Left lung (tissue), 4 donors: ENCODE measurements at regions not wholly inside any gene's neighbourhood (a gene's known extent, or its start where the extent isn't known, plus 50 kb on each side); places are given as distances from the start of the nearest gene placed in this dataset.
"Not testable (repeated sequence)": the region's sequence is repeated elsewhere in the genome, so short reads cannot be mapped to it uniquely, and the experiment has no call there.

Source experiments
- ATAC-seq: fragments of 200-7000 bp; cut with Tn5 transposase; one replicate; pipeline ENCODE4 v1.9.1; 2020; ENCODE audit warnings: moderate library complexity
- DNase-seq, 4 donors: peaks; one replicate each; pipeline ENCODE4 v3.0.0-alpha.2; 2013 to 2020
- H3K27ac ChIP-seq, 2 donors: fragments of 200-600 bp; sonication (generic) in 1 of 2; one replicate each; pipeline versions ENCODE4 v1.5.0 to v1.8.0; 2020 to 2021
- H3K27me3 ChIP-seq, 2 donors: fragments of 200-600 bp; sonication (generic) in 1 of 2; one replicate each; pipeline versions ENCODE4 v1.5.0 to v1.8.0; 2020 to 2021
- H3K36me3 ChIP-seq, 2 donors: fragments of 200-600 bp; sonication (generic) in 1 of 2; one replicate each; pipeline versions ENCODE4 v1.5.0 to v1.8.0; 2020 to 2021
- H3K4me1 ChIP-seq, 2 donors: fragments of 200-600 bp; one replicate each; pipeline ENCODE4 v1.8.0; 2021
- H3K4me3 ChIP-seq, 2 donors: fragments of 200-600 bp; sonication (generic) in 1 of 2; one replicate each; pipeline versions ENCODE4 v1.5.0 to v1.8.0; 2020 to 2021; ENCODE audit warnings: mild to moderate bottlenecking in 1 of 2
- H3K9me3 ChIP-seq, 2 donors: fragments of 200-600 bp; sonication (generic) in 1 of 2; one replicate each; pipeline versions ENCODE4 v1.5.0 to v1.8.0; 2020 to 2021
- CTCF ChIP-seq, 2 donors: fragments of 200-600 bp; sonication (generic) in 1 of 2; IDR thresholded peaks; one replicate each; pipeline versions ENCODE4 v1.5.0 to v1.8.0; 2021; ENCODE audit warnings: antibody characterized with exemption in 2 of 2
- intact Hi-C, 2 donors: fragments of 100-400 bp; cut with DNase I; formaldehyde crosslinking; loops; one replicate each; pipeline versions ENCODE4 v1.11.2 to v1.14.2; 2022
- donor health status: DM: no; HTN: yes; CAD: no.
- donor health status: DM: no; HTN: no; CAD: no.

GRCh38 chr19:30842926-30843325 lies 470.7 kb downstream of the ZNF536 start:
- H3K36me3 ChIP-seq: no peaks in the 10 kb centered on the region
- no peaks in the 10 kb centered on the region for H3K4me1 ChIP-seq
- no peak for TF ChIP-seq CTCF (IDR thresholded peaks at IDR 0.05)
- no peak for ATAC-seq
- no peaks in the 10 kb centered on the region for H3K9me3 ChIP-seq
- no peak for DNase-seq
- H3K4me3 ChIP-seq: no peak overlapping the region
- intact Hi-C loops: no loop called here
- H3K27me3 ChIP-seq: no peaks in the 10 kb centered on the region
- H3K27ac ChIP-seq: no peak overlapping the region

GRCh38 chr19:30841934-30842333 lies 469.8 kb downstream of the ZNF536 start:
- ATAC-seq (no peak), DNase-seq (no peak)
- Histone ChIP-seq H3K36me3 (no peaks in the 10 kb centered on the region), H3K9me3 (no peaks in the 10 kb centered on the region), H3K4me3 (no peak overlapping the region), H3K27me3 (no peaks in the 10 kb centered on the region), H3K4me1 (no peaks in the 10 kb centered on the region), H3K27ac (no peak overlapping the region)
- intact Hi-C loops: no loop called here
- TF ChIP-seq CTCF (IDR thresholded peaks at IDR 0.05): no peak

- no peak for TF ChIP-seq CTCF (IDR thresholded peaks at IDR 0.05)
- Histone ChIP-seq H3K9me3 (peaks cover 0 to 10% of the 10 kb centered on the region in 2 donors), H3K4me3 (no peak overlapping the region), H3K36me3 (no peaks in the 10 kb centered on the region), H3K27ac (no peak overlapping the region), H3K27me3 (no peaks in the 10 kb centered on the region), H3K4me1 (no peaks in the 10 kb centered on the region)
- ATAC-seq: no peak
- intact Hi-C loops: no loop called here
- no peak for DNase-seq
These were observed 458.7 kb downstream of the ZNF536 start for GRCh38 chr19:30830875-30831274.

- intact Hi-C loops, H3K4me3 ChIP-seq, H3K4me1 ChIP-seq, DNase-seq, H3K27me3 ChIP-seq, H3K36me3 ChIP-seq, ATAC-seq, H3K27ac ChIP-seq: not testable (repeated sequence)
- peaks cover 0 to 10% of the 10 kb centered on the region in 2 donors for H3K9me3 ChIP-seq
These were observed 453.3 kb downstream of the ZNF536 start for GRCh38 chr19:30825505-30825904.

- intact Hi-C loops: no loop called here
- TF ChIP-seq CTCF (IDR thresholded peaks at IDR 0.05): no peak
- no peak overlapping the region for H3K27ac ChIP-seq
- no peak overlapping the region for H3K4me3 ChIP-seq
- H3K27me3 ChIP-seq: peaks cover 0 to 4% of the 10 kb centered on the region in 2 donors
- ATAC-seq (no peak), DNase-seq (no peak)
- H3K4me1 ChIP-seq: no peaks in the 10 kb centered on the region
- H3K9me3 ChIP-seq: peaks cover 0 to 10% of the 10 kb centered on the region in 2 donors
- H3K36me3 ChIP-seq: no peaks in the 10 kb centered on the region
These were observed 452.6 kb downstream of the ZNF536 start for GRCh38 chr19:30824809-30825208.

- no peak for ATAC-seq
- Histone ChIP-seq H3K4me3 (no peak overlapping the region), H3K27ac (no peak overlapping the region), H3K9me3 (no peaks in the 10 kb centered on the region), H3K27me3 (peaks cover 0 to 18% of the 10 kb centered on the region in 2 donors), H3K36me3 (no peaks in the 10 kb centered on the region), H3K4me1 (no peaks in the 10 kb centered on the region)
- intact Hi-C loops: no loop called here
- no peak for TF ChIP-seq CTCF (IDR thresholded peaks at IDR 0.05)
- no peak for DNase-seq
These were observed 445.9 kb downstream of the ZNF536 start for GRCh38 chr19:30817965-30818567.
